GM19467 (cell line): ENCODE measurements at regions not wholly inside any gene's neighbourhood (a gene's known extent, or its start where the extent isn't known, plus 50 kb on each side); places are given as distances from the start of the nearest gene placed in this dataset.
"Not testable (repeated sequence)": the region's sequence is repeated elsewhere in the genome, so short reads cannot be mapped to it uniquely, and the experiment has no call there.

Source experiments
- ATAC-seq: cut with Tn5 transposase; IDR thresholded peaks from one replicate; pipeline ENCODE4 v1.9.1; 2021; ENCODE audit warnings: mild to moderate bottlenecking, moderate library complexity; ENCODE audit not compliant: unreplicated experiment

DNA sequence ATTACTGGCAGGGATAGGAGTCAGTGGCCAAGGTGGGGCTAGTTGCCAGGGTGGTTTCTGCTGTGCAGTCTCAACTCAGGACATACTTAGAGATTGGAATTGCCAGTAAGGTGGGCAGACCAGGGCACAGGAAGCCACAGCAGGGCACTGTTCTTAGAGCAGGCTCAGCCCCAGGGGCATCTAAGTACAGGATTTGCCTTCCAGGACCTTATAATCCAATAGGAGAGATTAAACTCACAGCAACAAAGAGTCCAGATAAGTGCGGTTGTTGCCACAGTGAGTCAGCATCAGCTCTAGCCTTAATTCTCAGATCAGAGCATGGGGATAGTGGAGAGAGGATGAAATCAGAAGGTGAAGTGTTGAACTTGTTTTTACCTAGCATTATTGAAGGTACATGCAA, 265.8 kb upstream of the TRPC7 start:
- ATAC-seq, result no peak

- no peak for ATAC-seq
Observed at GRCh38 chr5:136629125-136629792, 263.9 kb upstream of the TRPC7 start.

GRCh38 chr5:136626531-136626930, 261.2 kb upstream of the TRPC7 start:
- ATAC-seq, result no peak

DNA sequence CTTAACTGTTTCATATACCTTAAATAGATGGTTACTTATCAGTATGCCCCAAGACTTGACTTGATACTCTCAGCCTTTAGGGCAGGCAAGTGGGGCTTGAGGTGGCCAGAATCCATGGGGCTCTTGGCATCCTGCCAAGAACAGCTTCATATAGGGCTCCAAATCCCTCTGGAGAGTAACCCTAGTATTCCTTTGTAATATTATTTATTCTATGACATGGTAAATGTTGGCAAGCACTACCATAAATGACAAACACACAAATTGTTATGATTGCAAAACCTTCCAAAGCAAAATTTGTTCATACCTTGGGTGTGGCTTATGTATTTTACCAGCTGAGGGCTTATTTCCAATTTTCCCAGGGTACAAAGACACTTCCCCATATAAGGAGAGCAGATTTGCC, 257.4 kb upstream of the TRPC7 start:
- no peak for ATAC-seq

DNA sequence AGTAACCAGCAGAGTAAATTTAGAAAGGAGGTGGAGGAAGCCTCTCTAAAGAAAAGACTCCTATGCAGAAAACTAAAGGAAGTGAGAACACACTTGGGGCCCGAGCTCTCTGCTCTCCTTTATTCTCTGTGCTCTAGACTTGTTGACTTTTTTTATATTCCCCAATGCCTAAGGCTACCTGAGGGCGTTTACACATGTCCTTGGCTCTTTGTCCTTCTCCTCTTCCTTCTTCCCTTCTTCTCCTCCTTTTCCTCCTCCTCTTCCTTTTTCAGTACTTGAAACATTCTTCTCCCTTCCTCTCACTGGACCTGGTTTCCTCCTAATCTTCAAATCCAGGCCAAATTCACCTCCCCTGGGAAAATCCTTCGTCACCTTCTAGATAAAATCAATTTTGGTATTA, 256.4 kb upstream of the TRPC7 start:
- ATAC-seq, result no peak

- ATAC-seq, result no peak
Observed at GRCh38 chr5:136620621-136621020, 255.3 kb upstream of the TRPC7 start.

DNA sequence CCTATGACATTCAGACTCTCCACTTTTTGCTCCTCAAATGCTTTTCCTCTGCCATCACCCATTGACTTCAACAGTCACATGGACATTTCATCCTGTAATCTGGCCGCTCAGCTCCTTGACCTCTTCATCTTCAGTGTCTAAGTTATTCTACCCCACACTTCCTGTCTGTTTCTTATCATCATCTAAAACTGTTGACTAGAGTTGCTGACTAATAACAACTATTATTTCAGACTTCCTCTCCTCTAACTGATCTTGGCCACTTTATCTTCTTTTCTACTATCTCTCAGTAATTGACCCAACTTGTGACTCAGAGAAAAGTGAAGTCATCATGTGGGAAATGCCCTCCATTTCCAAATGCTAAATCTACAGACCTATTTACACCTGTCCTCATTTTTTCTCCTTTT, 254.7 kb upstream of the TRPC7 start:
- ATAC-seq, result no peak

- ATAC-seq, result no peak
Observed at GRCh38 chr5:136619556-136619955, 254.2 kb upstream of the TRPC7 start.

DNA sequence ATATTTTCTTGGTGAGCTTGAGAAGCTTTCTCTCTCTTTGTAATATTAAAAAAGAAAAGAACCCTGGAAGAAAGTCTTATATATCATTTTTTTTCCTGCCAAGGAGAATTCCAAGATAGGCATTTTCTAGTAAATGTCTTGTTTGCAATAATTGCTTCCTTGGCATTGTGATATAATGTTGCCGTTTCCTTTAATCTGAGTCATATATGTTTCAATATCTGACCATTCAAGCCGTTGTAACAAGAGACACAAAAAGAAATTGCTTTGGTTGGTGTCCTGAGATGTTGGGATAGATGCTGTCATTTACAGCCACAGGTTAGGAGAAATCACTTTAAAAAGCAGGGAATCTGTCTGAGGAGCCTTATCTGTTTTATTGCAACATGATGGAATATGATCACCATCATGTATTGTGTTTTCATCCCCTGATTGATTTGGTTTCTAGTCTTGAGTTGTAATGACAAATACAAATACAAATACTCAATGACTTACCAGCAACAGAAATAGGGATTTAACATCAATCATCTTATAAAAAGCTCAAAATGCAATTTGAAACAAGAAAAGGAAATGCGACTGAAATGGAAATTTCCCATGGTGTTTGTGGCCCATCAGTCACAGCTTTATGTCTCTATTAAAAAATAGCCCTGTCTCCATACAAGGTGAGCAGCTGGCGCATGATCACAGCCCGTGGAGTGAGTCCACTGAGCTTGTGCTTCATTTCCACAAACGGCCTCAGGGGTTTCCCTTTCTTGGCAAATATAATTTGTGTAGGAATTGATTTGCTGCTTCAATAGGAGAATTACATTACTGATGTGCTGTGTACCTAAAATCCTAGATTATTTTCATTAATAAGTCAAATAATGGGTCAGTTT, 250.1 kb upstream of the TRPC7 start:
- ATAC-seq, result no peak

DNA sequence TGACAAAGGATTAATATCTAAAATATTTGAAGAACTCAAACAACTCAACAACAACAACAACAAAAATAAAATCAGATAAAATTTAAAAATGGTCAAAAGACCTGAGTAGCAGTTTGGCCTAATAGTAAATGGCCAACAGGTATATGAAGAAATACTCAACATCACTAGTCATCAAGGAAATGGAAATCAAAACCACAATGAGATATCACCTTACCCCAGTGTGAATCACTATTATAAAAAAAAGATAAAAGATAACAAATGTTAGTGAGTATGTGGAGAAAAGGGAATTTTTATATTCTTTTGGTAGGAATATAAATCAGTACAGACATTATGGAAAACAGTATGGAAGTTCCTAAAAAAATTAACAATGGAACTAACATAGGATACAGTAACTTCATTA, 247.9 kb upstream of the TRPC7 start:
- no peak for ATAC-seq

DNA sequence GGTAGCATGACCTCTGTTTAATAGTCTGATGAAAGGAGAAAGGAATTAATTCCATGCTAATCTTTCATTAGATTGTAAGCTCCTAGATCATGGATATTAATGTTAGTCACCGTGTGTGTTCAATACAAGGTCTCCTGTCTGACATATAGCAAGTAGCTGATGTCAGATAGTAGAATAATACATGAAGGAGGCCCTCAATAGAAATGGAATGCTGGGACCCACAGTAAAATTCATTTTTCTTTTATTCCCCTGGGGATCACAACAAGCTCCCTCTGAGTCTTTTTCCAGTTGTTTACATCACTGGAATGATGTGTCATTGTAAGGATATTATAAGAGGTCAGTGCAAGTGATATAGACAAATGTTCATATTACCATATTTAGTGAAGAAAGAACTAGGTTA, 240.3 kb upstream of the TRPC7 start:
- ATAC-seq, result no peak

- ATAC-seq, result no peak
Observed at GRCh38 chr5:136600306-136600705, 235.0 kb upstream of the TRPC7 start.

GRCh38 chr5:136598802-136599404, 233.6 kb upstream of the TRPC7 start:
- ATAC-seq, result no peak

GRCh38 chr5:136594416-136594815, 229.1 kb upstream of the TRPC7 start:
- no peak for ATAC-seq

GRCh38 chr5:136590581-136590980, 225.2 kb upstream of the TRPC7 start:
- no peak for ATAC-seq

DNA sequence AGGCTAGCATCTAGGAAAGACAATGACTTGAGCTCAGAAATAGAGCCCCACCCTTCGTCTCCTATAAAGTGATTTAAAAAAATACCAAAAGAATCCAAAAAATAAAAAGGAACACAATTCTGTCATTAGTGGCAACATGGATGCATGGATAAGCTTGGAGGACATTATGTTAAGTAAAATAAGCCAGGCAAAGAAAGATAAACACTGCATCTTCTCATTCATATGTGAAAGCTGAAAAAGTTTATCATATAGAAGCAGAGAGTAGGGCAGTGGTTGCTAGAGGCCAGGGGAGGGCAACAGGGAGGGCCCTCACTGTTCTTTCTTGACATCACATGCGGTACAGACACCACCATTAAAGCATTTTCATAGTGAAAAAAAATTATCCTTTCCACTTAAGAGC, 220.9 kb upstream of the TRPC7 start:
- ATAC-seq, result no peak

- no peak for ATAC-seq
Observed at GRCh38 chr5:136584474-136584873, 219.1 kb upstream of the TRPC7 start.

GRCh38 chr5:136579238-136579637, 213.9 kb upstream of the TRPC7 start:
- no peak for ATAC-seq

GRCh38 chr5:136569875-136570274, 204.5 kb upstream of the TRPC7 start:
- not testable (repeated sequence) for ATAC-seq

GRCh38 chr5:136565457-136565856, 200.1 kb upstream of the TRPC7 start:
- not testable (repeated sequence) for ATAC-seq

DNA sequence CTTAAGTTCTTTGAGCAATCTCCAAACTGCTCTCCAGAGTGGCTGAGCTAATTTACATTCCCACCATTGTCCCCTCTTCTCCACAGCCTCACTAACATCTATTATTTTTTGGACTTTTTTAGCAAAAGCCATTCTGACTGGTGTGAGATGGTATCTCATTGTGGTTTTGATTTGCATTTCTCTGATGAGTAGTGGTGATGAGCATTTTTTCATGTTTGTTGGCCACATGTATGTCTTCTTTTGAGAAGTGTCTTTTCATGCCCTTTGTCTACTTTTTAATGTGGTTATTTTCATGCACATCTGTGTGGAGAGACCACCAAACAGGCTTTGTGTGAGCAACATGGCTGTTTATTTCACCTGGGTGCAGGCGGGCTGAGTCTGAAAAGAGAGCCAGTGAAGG, 199.7 kb upstream of the TRPC7 start:
- ATAC-seq, result not testable (repeated sequence)

- ATAC-seq, result not testable (repeated sequence)
Observed at GRCh38 chr5:136564431-136564830, 199.1 kb upstream of the TRPC7 start.
